Panc1 (cell line): ENCODE measurements at regions not wholly inside any gene's neighbourhood (a gene's known extent, or its start where the extent isn't known, plus 50 kb on each side); places are given as distances from the start of the nearest gene placed in this dataset.

Experiments used
- REST ChIP-seq, 2 experiments: IDR thresholded peaks; 2 replicates each; pipeline ENCODE4 v1.6.1; 2011 to 2012; ENCODE audit warnings: low read depth in 2 of 2, control low read depth in 1 of 2, low read length in 1 of 2, mild to moderate bottlenecking in 1 of 2, moderate library complexity in 1 of 2; ENCODE audit not compliant: insufficient read depth in 1 of 2
- TF ChIP-seq, protein P1 (sequence below): fragments of 450-650 bp; IDR thresholded peaks from 2 replicates; pipeline ENCODE4 v1.5.1; 2017; ENCODE audit warnings: mild to moderate bottlenecking

- TF ChIP-seq, protein P1, sequence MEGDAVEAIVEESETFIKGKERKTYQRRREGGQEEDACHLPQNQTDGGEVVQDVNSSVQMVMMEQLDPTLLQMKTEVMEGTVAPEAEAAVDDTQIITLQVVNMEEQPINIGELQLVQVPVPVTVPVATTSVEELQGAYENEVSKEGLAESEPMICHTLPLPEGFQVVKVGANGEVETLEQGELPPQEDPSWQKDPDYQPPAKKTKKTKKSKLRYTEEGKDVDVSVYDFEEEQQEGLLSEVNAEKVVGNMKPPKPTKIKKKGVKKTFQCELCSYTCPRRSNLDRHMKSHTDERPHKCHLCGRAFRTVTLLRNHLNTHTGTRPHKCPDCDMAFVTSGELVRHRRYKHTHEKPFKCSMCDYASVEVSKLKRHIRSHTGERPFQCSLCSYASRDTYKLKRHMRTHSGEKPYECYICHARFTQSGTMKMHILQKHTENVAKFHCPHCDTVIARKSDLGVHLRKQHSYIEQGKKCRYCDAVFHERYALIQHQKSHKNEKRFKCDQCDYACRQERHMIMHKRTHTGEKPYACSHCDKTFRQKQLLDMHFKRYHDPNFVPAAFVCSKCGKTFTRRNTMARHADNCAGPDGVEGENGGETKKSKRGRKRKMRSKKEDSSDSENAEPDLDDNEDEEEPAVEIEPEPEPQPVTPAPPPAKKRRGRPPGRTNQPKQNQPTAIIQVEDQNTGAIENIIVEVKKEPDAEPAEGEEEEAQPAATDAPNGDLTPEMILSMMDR: no peak
- TF ChIP-seq REST (IDR thresholded peaks at IDR 0.05; ENCODE audit: insufficient read depth in 1 of 2, low read depth in 2 of 2, low read length in 1 of 2): no peak
These were observed 207.7 kb upstream of the ZSWIM2 start for GRCh38 chr2:187056416-187057334.
